ENCODE measurements at regions not wholly inside any gene's neighbourhood (a gene's known extent, or its start where the extent isn't known, plus 50 kb on each side); places are given as distances from the start of the nearest gene placed in this dataset.

DNA sequence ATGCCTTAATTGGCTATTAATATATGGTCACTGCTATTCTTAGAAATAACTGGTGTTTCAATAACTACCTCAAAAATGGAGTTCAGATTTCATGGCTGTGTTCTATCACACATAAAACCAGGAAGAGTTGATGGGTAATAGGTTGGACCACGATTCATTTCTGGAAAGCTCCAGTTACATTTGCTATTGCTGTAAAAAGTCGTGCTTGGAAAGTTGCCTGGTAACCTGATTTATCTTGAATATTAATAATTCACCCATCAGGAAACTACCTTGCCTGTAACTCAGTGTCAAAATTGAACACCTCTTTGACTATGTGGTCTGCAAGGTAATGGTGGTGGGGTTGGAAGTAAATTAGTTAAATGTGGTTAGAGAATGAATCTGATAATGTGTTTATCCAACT lies 104.7 kb upstream of the IFNG-AS1 start:
- CTCF ChIA-PET, result interaction anchor here (1.9 kb wide), 1 partner anchor 8 kb away, joined by 6 read pairs; no protein-coding TSS in a partner anchor
- POLR2A ChIA-PET, result no interaction called here
- DNase-seq (ENCODE audit: low read depth), result no peak

GRCh38 chr12:67885375-67886169 lies 103.7 kb upstream of the IFNG-AS1 start:
- H3K27me3 ChIP-seq (ENCODE audit: control insufficient read depth, insufficient read depth, low read length), result no peaks in the 10 kb centered on the region
- no peak for DNase-seq (ENCODE audit: low read depth)
- no peaks in the 10 kb centered on the region for H3K36me3 ChIP-seq (ENCODE audit: control insufficient read depth, insufficient read depth, low read length)
- CTCF ChIA-PET, result interaction anchor here (0.8 to 1.5 kb wide), 3 partner anchors 12 to 154 kb away, joined by 3 to 4 read pairs (median 3); no protein-coding TSS in a partner anchor
- H3K4me3 ChIP-seq (ENCODE audit: low read depth, low read length), result no peak overlapping the region
- POLR2A ChIA-PET, result interaction anchor here (0.6 kb wide), 1 partner anchor 74 kb away, joined by 3 read pairs; no protein-coding TSS in a partner anchor
- no peak for TF ChIP-seq CTCF (IDR thresholded peaks at IDR 0.05; ENCODE audit: insufficient read depth, low read depth, low read length)

More for the DNA sequence above, 104.7 kb upstream of the IFNG-AS1 start:
- Histone ChIP-seq H3K36me3 (ENCODE audit: control insufficient read depth, insufficient read depth, low read length) (no peaks in the 10 kb centered on the region), H3K4me3 (ENCODE audit: low read depth, low read length) (no peak overlapping the region), H3K27me3 (ENCODE audit: control insufficient read depth, insufficient read depth, low read length) (no peaks in the 10 kb centered on the region)
- TF ChIP-seq CTCF (IDR thresholded peaks at IDR 0.05; ENCODE audit: insufficient read depth, low read depth, low read length), result no peak

- ChIA-PET POLR2A (no interaction called here), CTCF (interaction anchor here (1.0 kb wide), 1 partner anchor 13 kb away, joined by 3 read pairs; no protein-coding TSS in a partner anchor)
- TF ChIP-seq CTCF (IDR thresholded peaks at IDR 0.05; ENCODE audit: insufficient read depth, low read depth, low read length), result no peak
Measured at GRCh38 chr12:67887065-67887464, 102.2 kb upstream of the IFNG-AS1 start.

DNA sequence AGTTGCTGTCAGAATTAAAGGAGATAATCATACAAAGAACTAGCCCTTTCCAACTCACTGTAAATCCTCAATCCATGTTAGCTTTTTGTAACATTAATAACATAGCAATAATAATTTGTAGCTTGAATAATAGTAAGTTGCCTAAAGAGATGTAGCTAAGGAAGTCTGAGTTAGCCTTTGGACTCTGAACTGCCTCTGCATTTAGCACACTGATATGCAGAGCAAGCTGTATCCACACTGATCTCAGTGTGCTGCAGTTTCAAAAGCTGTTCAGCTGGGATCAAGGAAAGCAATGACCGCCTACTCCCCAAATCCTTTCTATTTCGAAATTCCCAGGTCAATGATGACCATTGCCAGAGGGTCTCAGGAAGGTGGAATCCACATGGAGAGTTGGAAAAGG lies 99.3 kb upstream of the IFNG-AS1 start:
- ChIA-PET POLR2A (no interaction called here), CTCF (no interaction called here)
- DNase-seq (ENCODE audit: low read depth), result no peak
- no peaks in the 10 kb centered on the region for H3K36me3 ChIP-seq (ENCODE audit: control insufficient read depth, insufficient read depth, low read length)
- no peaks in the 10 kb centered on the region; the same call in 1 of the 2 replicates for H3K27me3 ChIP-seq (ENCODE audit: control insufficient read depth, insufficient read depth, low read length)
- no peak overlapping the region for H3K4me3 ChIP-seq (ENCODE audit: low read depth, low read length)
- TF ChIP-seq CTCF (IDR thresholded peaks at IDR 0.05; ENCODE audit: insufficient read depth, low read depth, low read length), result no peak

More at GRCh38 chr12:67887065-67887464, 102.2 kb upstream of the IFNG-AS1 start:
- Histone ChIP-seq H3K4me3 (ENCODE audit: low read depth, low read length) (no peak overlapping the region), H3K27me3 (ENCODE audit: control insufficient read depth, insufficient read depth, low read length) (no peaks in the 10 kb centered on the region), H3K36me3 (ENCODE audit: control insufficient read depth, insufficient read depth, low read length) (no peaks in the 10 kb centered on the region)
- DNase-seq (ENCODE audit: low read depth), result no peak

DNA sequence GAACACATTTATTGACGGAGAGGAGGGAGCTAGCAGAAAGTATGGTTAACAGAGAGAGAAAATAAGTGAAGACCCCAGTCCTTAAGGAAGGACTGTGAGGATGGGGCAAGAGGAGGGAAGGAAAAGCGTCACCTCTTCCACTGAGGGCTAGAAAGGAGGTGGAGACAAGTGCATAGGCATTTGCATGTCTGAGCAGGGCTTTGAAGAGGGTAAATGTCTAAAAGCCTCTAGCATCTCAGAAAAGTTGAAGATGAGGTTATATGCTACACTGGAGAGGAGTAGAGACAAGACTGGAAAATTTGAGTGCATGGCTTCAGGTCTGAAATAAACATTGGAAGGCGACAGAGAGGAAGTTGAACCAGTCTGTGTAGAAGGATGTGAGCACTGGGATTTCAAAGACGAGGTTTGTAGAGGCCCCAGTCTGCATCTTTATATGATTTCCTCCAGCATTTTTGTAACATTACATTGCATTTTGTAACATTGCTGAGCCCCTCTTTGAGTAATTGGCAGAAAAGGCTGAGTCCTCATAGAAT lies 98.5 kb upstream of the IFNG-AS1 start:
- H3K36me3 ChIP-seq (ENCODE audit: control insufficient read depth, insufficient read depth, low read length), result no peaks in the 10 kb centered on the region
- POLR2A ChIA-PET, result no interaction called here
- no peak overlapping the region for H3K4me3 ChIP-seq (ENCODE audit: low read depth, low read length)
- CTCF ChIA-PET, result interaction anchor here (0.6 kb wide), 1 partner anchor 326 kb away, joined by 3 read pairs; no protein-coding TSS in a partner anchor
- no peak for TF ChIP-seq CTCF (IDR thresholded peaks at IDR 0.05; ENCODE audit: insufficient read depth, low read depth, low read length)
- H3K27me3 ChIP-seq (ENCODE audit: control insufficient read depth, insufficient read depth, low read length), result no peaks in the 10 kb centered on the region; the same call in 1 of the 2 replicates
- DNase-seq (ENCODE audit: low read depth), result no peak

All from BJ (cell line).